Activated CD4-positive, alpha-beta memory T cell treated with anti-CD3 and anti-CD28 coated beads, Interleukin-2, amount 10 ng/mL, durations not matched to agents 7 days and 5 days (primary cell): ENCODE measurements at regions not wholly inside any gene's neighbourhood (a gene's known extent, or its start where the extent isn't known, plus 50 kb on each side); places are given as distances from the start of the nearest gene placed in this dataset.
"Not testable (repeated sequence)": the region's sequence is repeated elsewhere in the genome, so short reads cannot be mapped to it uniquely, and the experiment has no call there.

Source experiments
- CTCF ChIA-PET: fragments of 350-600 bp; sonication (Branson Sonifier 250); formaldehyde crosslinking; loops from one replicate; lab custom pipeline; 2021; ENCODE audit warnings: antibody characterized with exemption, inconsistent platforms; lab: Charles Lee
- POLR2A ChIA-PET: fragments of 350-600 bp; sonication (Branson Sonifier 250); formaldehyde crosslinking; loops from one replicate; lab custom pipeline; 2021; ENCODE audit warnings: antibody characterized with exemption; lab: Charles Lee
- DNase-seq: peaks from one replicate; pipeline ENCODE4 v3.0.0-alpha.2; 2020
- H3K27ac Mint-ChIP-seq: one replicate; pipeline ENCODE4 v1.8.0; 2021; ENCODE audit warnings: mild to moderate bottlenecking, mixed read lengths
- H3K27me3 Mint-ChIP-seq: one replicate; pipeline ENCODE4 v1.8.0; 2021; ENCODE audit warnings: mixed read lengths
- H3K36me3 Mint-ChIP-seq: one replicate; pipeline ENCODE4 v1.8.0; 2021; ENCODE audit warnings: low read depth, mixed read lengths
- H3K4me1 Mint-ChIP-seq: one replicate; pipeline ENCODE4 v1.8.0; 2021; ENCODE audit warnings: mixed read lengths
- H3K4me3 Mint-ChIP-seq: one replicate; pipeline ENCODE4 v1.8.0; 2021; ENCODE audit warnings: mild to moderate bottlenecking, mixed read lengths
- H3K9me3 Mint-ChIP-seq: one replicate; pipeline ENCODE4 v1.8.0; 2021; ENCODE audit warnings: mixed read lengths

- H3K36me3 Mint-ChIP-seq, DNase-seq, H3K4me1 Mint-ChIP-seq, CTCF ChIA-PET, H3K4me3 Mint-ChIP-seq, POLR2A ChIA-PET, H3K27ac Mint-ChIP-seq, H3K27me3 Mint-ChIP-seq: not testable (repeated sequence)
- H3K9me3 Mint-ChIP-seq: peaks cover 12% of the 10 kb centered on the region
Measured at GRCh38 chr19:28540385-28540784, 672.6 kb downstream of the UQCRFS1 start.

GRCh38 chr19:28539759-28540158 lies 673.2 kb downstream of the UQCRFS1 start:
- Mint-ChIP-seq H3K27me3 (no peaks in the 10 kb centered on the region), H3K4me1 (no peaks in the 10 kb centered on the region), H3K4me3 (no peak overlapping the region), H3K9me3 (peaks cover 13% of the 10 kb centered on the region), H3K27ac (no peak overlapping the region), H3K36me3 (no peaks in the 10 kb centered on the region)
- ChIA-PET POLR2A (no interaction called here), CTCF (no interaction called here)
- DNase-seq: no peak

GRCh38 chr19:28538579-28538978 lies 674.4 kb downstream of the UQCRFS1 start:
- H3K27me3 Mint-ChIP-seq, H3K4me3 Mint-ChIP-seq, H3K27ac Mint-ChIP-seq, POLR2A ChIA-PET, H3K36me3 Mint-ChIP-seq, DNase-seq, H3K4me1 Mint-ChIP-seq, CTCF ChIA-PET: not testable (repeated sequence)
- H3K9me3 Mint-ChIP-seq: peaks cover 13% of the 10 kb centered on the region

GRCh38 chr19:28537896-28538295 lies 675.1 kb downstream of the UQCRFS1 start:
- Mint-ChIP-seq H3K4me3 (no peak overlapping the region), H3K27ac (no peak overlapping the region), H3K27me3 (no peaks in the 10 kb centered on the region), H3K4me1 (no peaks in the 10 kb centered on the region), H3K36me3 (no peaks in the 10 kb centered on the region), H3K9me3 (peaks cover 12% of the 10 kb centered on the region)
- no peak for DNase-seq
- CTCF ChIA-PET: no interaction called here
- POLR2A ChIA-PET: no interaction called here

- Mint-ChIP-seq H3K36me3 (no peaks in the 10 kb centered on the region), H3K27me3 (no peaks in the 10 kb centered on the region), H3K27ac (no peak overlapping the region), H3K9me3 (peaks cover 15% of the 10 kb centered on the region), H3K4me1 (no peaks in the 10 kb centered on the region), H3K4me3 (no peak overlapping the region)
- POLR2A ChIA-PET: no interaction called here
- no peak for DNase-seq
- CTCF ChIA-PET: no interaction called here
Measured at GRCh38 chr19:28537079-28537478, 675.9 kb downstream of the UQCRFS1 start.

- Mint-ChIP-seq H3K27me3 (no peaks in the 10 kb centered on the region), H3K9me3 (peaks cover 13% of the 10 kb centered on the region), H3K27ac (no peak overlapping the region), H3K4me3 (no peak overlapping the region), H3K36me3 (no peaks in the 10 kb centered on the region), H3K4me1 (no peaks in the 10 kb centered on the region)
- ChIA-PET CTCF (no interaction called here), POLR2A (no interaction called here)
- DNase-seq: no peak
Measured at GRCh38 chr19:28535352-28535775, 677.6 kb downstream of the UQCRFS1 start.

- H3K27ac Mint-ChIP-seq: no peak overlapping the region
- POLR2A ChIA-PET: no interaction called here
- H3K9me3 Mint-ChIP-seq: peaks cover 13% of the 10 kb centered on the region
- DNase-seq: no peak
- H3K4me3 Mint-ChIP-seq: no peak overlapping the region
- H3K4me1 Mint-ChIP-seq: no peaks in the 10 kb centered on the region
- CTCF ChIA-PET: no interaction called here
- no peaks in the 10 kb centered on the region for H3K36me3 Mint-ChIP-seq
- no peaks in the 10 kb centered on the region for H3K27me3 Mint-ChIP-seq
Measured at GRCh38 chr19:28534766-28535351, 678.1 kb downstream of the UQCRFS1 start.

GRCh38 chr19:28532765-28533341 lies 680.1 kb downstream of the UQCRFS1 start:
- Mint-ChIP-seq H3K9me3 (peaks cover 9% of the 10 kb centered on the region), H3K4me3 (no peak overlapping the region), H3K4me1 (no peaks in the 10 kb centered on the region), H3K27me3 (no peaks in the 10 kb centered on the region), H3K27ac (no peak overlapping the region), H3K36me3 (no peaks in the 10 kb centered on the region)
- CTCF ChIA-PET: no interaction called here
- POLR2A ChIA-PET: no interaction called here
- DNase-seq: no peak

GRCh38 chr19:28531979-28532378 lies 681.0 kb downstream of the UQCRFS1 start:
- Mint-ChIP-seq H3K4me3 (no peak overlapping the region), H3K9me3 (peaks cover 8% of the 10 kb centered on the region), H3K27ac (no peak overlapping the region), H3K27me3 (no peaks in the 10 kb centered on the region), H3K36me3 (no peaks in the 10 kb centered on the region), H3K4me1 (no peaks in the 10 kb centered on the region)
- ChIA-PET POLR2A (no interaction called here), CTCF (no interaction called here)
- DNase-seq: no peak

- Mint-ChIP-seq H3K27me3 (no peaks in the 10 kb centered on the region), H3K27ac (no peak overlapping the region), H3K36me3 (no peaks in the 10 kb centered on the region), H3K4me3 (no peak overlapping the region), H3K4me1 (no peaks in the 10 kb centered on the region), H3K9me3 (peaks cover 8% of the 10 kb centered on the region)
- CTCF ChIA-PET: no interaction called here
- POLR2A ChIA-PET: no interaction called here
- DNase-seq: no peak
Measured at GRCh38 chr19:28530406-28531035, 682.4 kb downstream of the UQCRFS1 start.

GRCh38 chr19:28526038-28526437 lies 686.9 kb downstream of the UQCRFS1 start:
- Mint-ChIP-seq H3K36me3 (no peaks in the 10 kb centered on the region), H3K4me3 (no peak overlapping the region), H3K27me3 (no peaks in the 10 kb centered on the region), H3K27ac (no peak overlapping the region), H3K9me3 (peaks cover 10% of the 10 kb centered on the region), H3K4me1 (no peaks in the 10 kb centered on the region)
- POLR2A ChIA-PET: no interaction called here
- no peak for DNase-seq
- CTCF ChIA-PET: no interaction called here

- DNase-seq: no peak
- ChIA-PET POLR2A (no interaction called here), CTCF (no interaction called here)
- H3K4me3 Mint-ChIP-seq: no peak overlapping the region
- no peaks in the 10 kb centered on the region for H3K36me3 Mint-ChIP-seq
- no peaks in the 10 kb centered on the region for H3K27me3 Mint-ChIP-seq
- H3K4me1 Mint-ChIP-seq: no peaks in the 10 kb centered on the region
- H3K9me3 Mint-ChIP-seq: peaks cover 10% of the 10 kb centered on the region
- no peak overlapping the region for H3K27ac Mint-ChIP-seq
Measured at GRCh38 chr19:28523619-28524018, 689.3 kb downstream of the UQCRFS1 start.

- CTCF ChIA-PET: no interaction called here
- POLR2A ChIA-PET: no interaction called here
- H3K27me3 Mint-ChIP-seq: no peaks in the 10 kb centered on the region
- H3K4me3 Mint-ChIP-seq: no peak overlapping the region
- no peak for DNase-seq
- no peak overlapping the region for H3K27ac Mint-ChIP-seq
- no peaks in the 10 kb centered on the region for H3K4me1 Mint-ChIP-seq
- no peaks in the 10 kb centered on the region for H3K36me3 Mint-ChIP-seq
- H3K9me3 Mint-ChIP-seq: peaks cover 14% of the 10 kb centered on the region
Measured at GRCh38 chr19:28522545-28522922, 690.4 kb downstream of the UQCRFS1 start.
